Skeletal muscle satellite cell (primary cell): ENCODE measurements at regions not wholly inside any gene's neighbourhood (a gene's known extent, or its start where the extent isn't known, plus 50 kb on each side); places are given as distances from the start of the nearest gene placed in this dataset.

Source experiments
- H3K27me3 ChIP-seq: 2 replicates; pipeline ENCODE4 v1.7.0; 2013; ENCODE audit warnings: low read length; ENCODE audit not compliant: control insufficient read depth, insufficient read depth
- H3K36me3 ChIP-seq: 2 replicates; pipeline ENCODE4 v1.7.0; 2013; ENCODE audit warnings: mild to moderate bottlenecking, control low read depth, low read length; ENCODE audit not compliant: insufficient read depth
- H3K4me1 ChIP-seq: 2 replicates; pipeline ENCODE4 v1.7.0; 2013; ENCODE audit warnings: low read length; ENCODE audit not compliant: control insufficient read depth, insufficient read depth
- H3K4me2 ChIP-seq: 2 replicates; pipeline ENCODE4 v1.7.0; 2013; ENCODE audit warnings: mild to moderate bottlenecking, low read length
- H3K4me3 ChIP-seq: 2 replicates; pipeline ENCODE4 v1.7.0; 2013; ENCODE audit warnings: low read length
- H3K9ac ChIP-seq: 2 replicates; pipeline ENCODE4 v1.7.0; 2013; ENCODE audit warnings: mild to moderate bottlenecking, low read depth, low read length, moderate library complexity
- H3K9me3 ChIP-seq: replicated peaks from 2 replicates; pipeline ENCODE4 v1.7.0; 2013; ENCODE audit warnings: mild to moderate bottlenecking, control low read depth, low read length

- H3K27me3 ChIP-seq, result peaks cover 4% of the 10 kb centered on the region
- H3K4me2 ChIP-seq, result no peak overlapping the region
- H3K4me1 ChIP-seq, result peaks cover 15% of the 10 kb centered on the region
- H3K9me3 ChIP-seq, result no peaks in the 10 kb centered on the region
- H3K36me3 ChIP-seq, result no peaks in the 10 kb centered on the region
- H3K4me3 ChIP-seq, result no peak overlapping the region
- H3K9ac ChIP-seq, result no peak overlapping the region
Observed at GRCh38 chr4:24006269-24006668, 116.4 kb upstream of the PPARGC1A start.

GRCh38 chr4:24003926-24004325 is 114.1 kb upstream of the PPARGC1A start:
- H3K4me2 ChIP-seq, result no peak overlapping the region

GRCh38 chr4:24003496-24003895 is 113.6 kb upstream of the PPARGC1A start:
- Histone ChIP-seq H3K9ac (no peak overlapping the region), H3K4me3 (no peak overlapping the region), H3K27me3 (no peaks in the 10 kb centered on the region), H3K36me3 (no peaks in the 10 kb centered on the region), H3K4me1 (peaks cover 19% of the 10 kb centered on the region), H3K4me2 (no peak overlapping the region), H3K9me3 (no peaks in the 10 kb centered on the region)

More at GRCh38 chr4:24003926-24004325, 114.1 kb upstream of the PPARGC1A start:
- no peak overlapping the region for H3K4me3 ChIP-seq
- peaks cover 19% of the 10 kb centered on the region for H3K4me1 ChIP-seq
- no peak overlapping the region for H3K9ac ChIP-seq
- no peaks in the 10 kb centered on the region for H3K36me3 ChIP-seq
- H3K9me3 ChIP-seq, result no peaks in the 10 kb centered on the region
- H3K27me3 ChIP-seq, result no peaks in the 10 kb centered on the region

- Histone ChIP-seq H3K9ac (no peak overlapping the region), H3K27me3 (no peaks in the 10 kb centered on the region), H3K9me3 (no peaks in the 10 kb centered on the region)
Observed at GRCh38 chr4:24002330-24002966, 112.6 kb upstream of the PPARGC1A start.

GRCh38 chr4:24001486-24002329 is 111.9 kb upstream of the PPARGC1A start:
- Histone ChIP-seq H3K9me3 (no peaks in the 10 kb centered on the region), H3K27me3 (no peaks in the 10 kb centered on the region), H3K4me3 (no peak overlapping the region), H3K9ac (no peak overlapping the region), H3K4me2 (no peak overlapping the region), H3K4me1 (peaks cover 19% of the 10 kb centered on the region), H3K36me3 (no peaks in the 10 kb centered on the region)

More at GRCh38 chr4:24002330-24002966, 112.6 kb upstream of the PPARGC1A start:
- Histone ChIP-seq H3K4me3 (no peak overlapping the region), H3K36me3 (no peaks in the 10 kb centered on the region), H3K4me1 (peaks cover 19% of the 10 kb centered on the region), H3K4me2 (no peak overlapping the region)

GRCh38 chr4:24000470-24000831 is 110.6 kb upstream of the PPARGC1A start:
- Histone ChIP-seq H3K36me3 (no peaks in the 10 kb centered on the region), H3K4me2 (no peak overlapping the region), H3K27me3 (no peaks in the 10 kb centered on the region)

GRCh38 chr4:23999714-24000469 is 110.0 kb upstream of the PPARGC1A start:
- no peak overlapping the region for H3K9ac ChIP-seq
- no peak overlapping the region for H3K4me3 ChIP-seq
- H3K9me3 ChIP-seq, result no peaks in the 10 kb centered on the region
- peaks cover 19% of the 10 kb centered on the region for H3K4me1 ChIP-seq
- no peaks in the 10 kb centered on the region for H3K36me3 ChIP-seq
- no peak overlapping the region for H3K4me2 ChIP-seq
- H3K27me3 ChIP-seq, result no peaks in the 10 kb centered on the region

More at GRCh38 chr4:24000470-24000831, 110.6 kb upstream of the PPARGC1A start:
- H3K9ac ChIP-seq, result no peak overlapping the region
- H3K4me1 ChIP-seq, result peaks cover 19% of the 10 kb centered on the region
- no peaks in the 10 kb centered on the region for H3K9me3 ChIP-seq
- no peak overlapping the region for H3K4me3 ChIP-seq

- Histone ChIP-seq H3K36me3 (no peaks in the 10 kb centered on the region), H3K27me3 (no peaks in the 10 kb centered on the region), H3K4me2 (no peak overlapping the region), H3K9ac (no peak overlapping the region), H3K9me3 (no peaks in the 10 kb centered on the region), H3K4me1 (no peaks in the 10 kb centered on the region), H3K4me3 (no peak overlapping the region)
Observed at GRCh38 chr4:23993373-23993772, 103.5 kb upstream of the PPARGC1A start.

- H3K9me3 ChIP-seq, result no peaks in the 10 kb centered on the region
- H3K27me3 ChIP-seq, result no peaks in the 10 kb centered on the region
- H3K4me3 ChIP-seq, result no peak overlapping the region
- no peaks in the 10 kb centered on the region for H3K4me1 ChIP-seq
- H3K9ac ChIP-seq, result no peak overlapping the region
- H3K36me3 ChIP-seq, result no peaks in the 10 kb centered on the region
- H3K4me2 ChIP-seq, result no peak overlapping the region
Observed at GRCh38 chr4:23991444-23991843, 101.6 kb upstream of the PPARGC1A start.

- H3K4me3 ChIP-seq, result no peak overlapping the region
- H3K36me3 ChIP-seq, result no peaks in the 10 kb centered on the region
- H3K9me3 ChIP-seq, result no peaks in the 10 kb centered on the region
- no peak overlapping the region for H3K9ac ChIP-seq
- H3K4me2 ChIP-seq, result no peak overlapping the region
- peaks cover 4% of the 10 kb centered on the region for H3K27me3 ChIP-seq
- no peaks in the 10 kb centered on the region for H3K4me1 ChIP-seq
Observed at GRCh38 chr4:23986270-23986669, 96.4 kb upstream of the PPARGC1A start.

GRCh38 chr4:23981328-23981727 is 91.5 kb upstream of the PPARGC1A start:
- Histone ChIP-seq H3K36me3 (no peaks in the 10 kb centered on the region), H3K27me3 (peaks cover 4% of the 10 kb centered on the region), H3K9ac (no peak overlapping the region), H3K4me1 (no peaks in the 10 kb centered on the region), H3K4me3 (no peak overlapping the region), H3K4me2 (no peak overlapping the region), H3K9me3 (no peaks in the 10 kb centered on the region)
